Pancreas (tissue), 10 donors: ENCODE measurements at regions not wholly inside any gene's neighbourhood (a gene's known extent, or its start where the extent isn't known, plus 50 kb on each side); places are given as distances from the start of the nearest gene placed in this dataset.
A peak's percentile ranks its signal among the peaks of the same experiment; 100 is the strongest.
"Not testable (repeated sequence)": the region's sequence is repeated elsewhere in the genome, so short reads cannot be mapped to it uniquely, and the experiment has no call there.

Source experiments
- ATAC-seq, 4 donors: fragments of 200-7000 bp; cut with Tn5 transposase; one replicate each; pipeline versions ENCODE4 v1.8.0 to v1.9.1; 2020; ENCODE audit warnings: mild to moderate bottlenecking in 4 of 4, moderate library complexity in 4 of 4
- DNase-seq, 6 donors: peaks; one replicate each; pipeline ENCODE4 v3.0.0-alpha.2; 2020
- FAIRE-seq: peaks from 2 replicates; lab custom pipeline; 2012; peaks lifted over from hg19 to GRCh38; lab: Jason Lieb, UNC
- H3K27ac ChIP-seq, 4 donors: fragments of 200-600 bp; sonication (generic); 1 replicate in 3 of 4; 2 replicates in 1 of 4; pipeline versions ENCODE4 v1.5.0 to v1.8.0; 2020
- H3K27me3 ChIP-seq, 4 donors: fragments of 200-600 bp; one replicate each; pipeline ENCODE4 v1.8.0; 2021
- H3K36me3 ChIP-seq, 3 donors: fragments of 200-600 bp; sonication (generic) in 1 of 3; one replicate each; pipeline versions ENCODE4 v1.5.0 to v1.8.0; 2020 to 2021
- H3K4me1 ChIP-seq, 3 donors: fragments of 200-600 bp; one replicate each; pipeline ENCODE4 v1.8.0; 2021
- H3K4me3 ChIP-seq, 4 donors: fragments of 200-600 bp; sonication (generic) in 2 of 4; one replicate each; pipeline versions ENCODE4 v1.5.0 to v1.8.0; 2020 to 2021
- H3K9me3 ChIP-seq, 4 donors: fragments of 200-600 bp; one replicate each; pipeline ENCODE4 v1.8.0; 2021
- WGBS, 2 donors: extraction: QIAGEN DNeasy Blood & Tissue Kit; methylation state at CpG; one replicate each; pipeline ENCODE4 v1.1.7; 2013; 5-methylcytosine and 5-hydroxymethylcytosine counted together
- intact Hi-C, 3 donors: fragments of 100-400 bp; cut with DNase I; formaldehyde crosslinking; loops; one replicate each; pipeline versions ENCODE4 v1.11.1 to v1.14.2; 2022
- TF ChIP-seq, protein P1 (sequence below), 4 donors: fragments of 200-600 bp; sonication (generic) in 3 of 4; IDR thresholded peaks; one replicate each; pipeline versions ENCODE4 v1.5.0 to v1.8.0; 2021; ENCODE audit warnings: antibody characterized with exemption in 4 of 4
- donor health status: healthy with polysubstance abuse.
- donor health status: DM: no; HTN: no; CAD: no; lungs with moderate emphysema.
- donor health status: DM: no; HTN: no; CAD: no.
- donor health status: control.
- donor health status: control.
- donor health status: Bipolar disorder and iron deficiency.
- donor health status: DM: yes; HTN: yes; CAD: no.
- donor health status: DM: no; HTN: no; CAD: no.
- donor health status: DM: no; HTN: no; CAD: no.
- donor health status: DM: yes; HTN: yes; CAD: no.

DNA sequence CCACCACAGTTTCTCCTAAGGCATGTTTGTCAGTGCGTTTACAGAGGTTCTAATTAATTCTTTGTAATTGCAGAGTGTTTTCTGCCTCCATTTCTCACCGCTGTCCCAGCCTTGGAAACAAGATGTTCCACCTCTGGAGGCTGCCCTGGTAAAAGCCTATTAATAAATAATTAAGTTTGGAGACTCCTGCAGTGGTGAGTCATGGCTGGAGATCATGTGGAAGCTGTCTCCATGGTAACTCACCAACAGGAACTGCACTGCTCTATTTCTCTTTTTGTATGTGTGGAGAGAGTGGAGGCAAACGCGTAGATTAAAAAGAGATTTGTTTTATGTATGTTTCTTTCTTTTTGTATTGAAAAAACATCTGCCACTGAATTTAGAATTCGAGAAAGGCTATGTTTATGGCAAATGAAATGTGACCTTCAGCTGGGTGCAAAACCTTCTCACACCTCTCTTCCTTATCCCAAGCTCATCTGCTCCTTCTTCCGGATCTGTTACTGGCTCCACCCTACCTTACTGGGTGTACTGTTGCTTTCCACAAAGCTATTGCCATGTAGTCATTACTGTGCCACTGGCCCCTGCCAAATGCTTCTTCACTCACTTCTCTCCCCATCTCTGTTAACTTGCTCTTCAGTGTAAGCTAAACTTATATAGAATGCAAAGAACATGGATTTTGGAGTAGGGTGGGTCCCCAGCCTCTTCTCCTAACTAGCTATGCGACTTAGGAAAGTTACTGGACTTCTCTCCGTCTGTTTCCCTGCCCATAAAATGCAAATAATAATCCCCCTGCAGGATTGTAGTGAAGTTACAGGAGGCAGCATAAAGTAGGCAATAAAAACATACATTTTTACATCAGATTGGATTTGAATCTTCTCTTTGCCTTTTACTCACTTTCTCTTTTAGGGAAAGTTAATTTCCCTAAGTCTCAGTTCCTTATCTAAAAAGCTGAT is 778.5 kb downstream of the NTRK3 start:
- H3K27me3 ChIP-seq, result peaks cover 0 to 11% (median 2%) of the 10 kb centered on the region in 4 donors
- WGBS, 2 donors, result 16 to 17% methylated on average over 8 of the region's 8 CpGs
- H3K4me3 ChIP-seq, result no peak overlapping the region
- FAIRE-seq (no peak), ATAC-seq (peak; percentile 94 to 98 (median 98)), DNase-seq (peak in 4 of 6 donors; percentile 21 to 40 (median 36))
- peaks cover 0 to 3% (median 0%) of the 10 kb centered on the region in 3 donors for H3K4me1 ChIP-seq
- H3K27ac ChIP-seq, result peak overlapping the region in 2 of 4 donors; percentile 53 to 59
- TF ChIP-seq, protein P1, sequence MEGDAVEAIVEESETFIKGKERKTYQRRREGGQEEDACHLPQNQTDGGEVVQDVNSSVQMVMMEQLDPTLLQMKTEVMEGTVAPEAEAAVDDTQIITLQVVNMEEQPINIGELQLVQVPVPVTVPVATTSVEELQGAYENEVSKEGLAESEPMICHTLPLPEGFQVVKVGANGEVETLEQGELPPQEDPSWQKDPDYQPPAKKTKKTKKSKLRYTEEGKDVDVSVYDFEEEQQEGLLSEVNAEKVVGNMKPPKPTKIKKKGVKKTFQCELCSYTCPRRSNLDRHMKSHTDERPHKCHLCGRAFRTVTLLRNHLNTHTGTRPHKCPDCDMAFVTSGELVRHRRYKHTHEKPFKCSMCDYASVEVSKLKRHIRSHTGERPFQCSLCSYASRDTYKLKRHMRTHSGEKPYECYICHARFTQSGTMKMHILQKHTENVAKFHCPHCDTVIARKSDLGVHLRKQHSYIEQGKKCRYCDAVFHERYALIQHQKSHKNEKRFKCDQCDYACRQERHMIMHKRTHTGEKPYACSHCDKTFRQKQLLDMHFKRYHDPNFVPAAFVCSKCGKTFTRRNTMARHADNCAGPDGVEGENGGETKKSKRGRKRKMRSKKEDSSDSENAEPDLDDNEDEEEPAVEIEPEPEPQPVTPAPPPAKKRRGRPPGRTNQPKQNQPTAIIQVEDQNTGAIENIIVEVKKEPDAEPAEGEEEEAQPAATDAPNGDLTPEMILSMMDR (IDR thresholded peaks at IDR 0.05), result no peak
- H3K36me3 ChIP-seq, result no peaks in the 10 kb centered on the region
- H3K9me3 ChIP-seq, result no peaks in the 10 kb centered on the region
- intact Hi-C loops, result no loop called here

DNA sequence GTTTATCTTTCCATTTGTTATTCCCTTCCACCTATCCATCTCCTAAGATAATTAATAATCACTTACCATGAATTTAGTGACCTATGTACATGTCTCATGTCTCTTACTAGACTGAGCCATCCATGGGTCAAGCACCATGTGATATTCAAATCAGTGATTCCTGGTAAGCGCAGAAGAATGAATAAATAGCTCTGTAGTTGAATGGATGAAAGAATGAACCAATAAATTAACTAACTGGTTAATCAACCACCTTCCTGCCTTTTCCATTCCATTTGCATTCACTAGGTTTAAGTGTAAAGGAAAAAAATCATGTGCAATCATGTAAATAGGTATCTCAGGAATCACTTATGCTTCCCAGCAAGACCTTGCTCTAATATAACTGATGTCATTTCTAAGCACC is 779.5 kb downstream of the NTRK3 start:
- Histone ChIP-seq H3K27ac (no peak overlapping the region), H3K4me3 (no peak overlapping the region), H3K36me3 (no peaks in the 10 kb centered on the region), H3K4me1 (peaks cover 0 to 3% (median 0%) of the 10 kb centered on the region in 3 donors), H3K9me3 (no peaks in the 10 kb centered on the region), H3K27me3 (peaks cover 0 to 11% (median 2%) of the 10 kb centered on the region in 4 donors)
- WGBS, 2 donors, result 95 to 100% methylated on average over 1 of the region's 1 CpG
- no peak for ATAC-seq
- no peak for DNase-seq
- TF ChIP-seq, protein P1 (IDR thresholded peaks at IDR 0.05), result no peak
- no peak for FAIRE-seq
- intact Hi-C loops, result no loop called here

GRCh38 chr15:87470923-87471322 is 785.6 kb downstream of the NTRK3 start:
- 37 to 58% methylated on average over 2 of the region's 2 CpGs for WGBS, 2 donors
- intact Hi-C loops, result no loop called here
- no peaks in the 10 kb centered on the region for H3K36me3 ChIP-seq

GRCh38 chr15:87463956-87464355 is 792.6 kb downstream of the NTRK3 start:
- H3K9me3 ChIP-seq, H3K4me1 ChIP-seq, H3K4me3 ChIP-seq, H3K36me3 ChIP-seq, ATAC-seq, intact Hi-C loops, H3K27ac ChIP-seq, FAIRE-seq: not testable (repeated sequence)
- peaks cover 0 to 23% (median 0%) of the 10 kb centered on the region in 4 donors for H3K27me3 ChIP-seq
- peak in 1 of 6 donors; percentile 19 for DNase-seq
- WGBS, 2 donors, result 37 to 51% methylated on average over 7 of the region's 7 CpGs

More at GRCh38 chr15:87470923-87471322, 785.6 kb downstream of the NTRK3 start:
- DNase-seq (no peak), ATAC-seq (no peak), FAIRE-seq (no peak)
- Histone ChIP-seq H3K27ac (no peak overlapping the region), H3K4me3 (no peak overlapping the region), H3K9me3 (no peaks in the 10 kb centered on the region), H3K4me1 (no peaks in the 10 kb centered on the region), H3K27me3 (peaks cover 0 to 11% (median 0%) of the 10 kb centered on the region in 4 donors)
- TF ChIP-seq, protein P1 (IDR thresholded peaks at IDR 0.05), result no peak

GRCh38 chr15:87461631-87462030 is 794.9 kb downstream of the NTRK3 start:
- no peak overlapping the region for H3K27ac ChIP-seq
- intact Hi-C loops, result no loop called here
- H3K9me3 ChIP-seq, result no peaks in the 10 kb centered on the region
- H3K4me1 ChIP-seq, result no peaks in the 10 kb centered on the region
- DNase-seq (no peak), FAIRE-seq (no peak), ATAC-seq (no peak)
- H3K36me3 ChIP-seq, result no peaks in the 10 kb centered on the region
- TF ChIP-seq, protein P1 (IDR thresholded peaks at IDR 0.05), result no peak
- peaks cover 0 to 37% (median 3%) of the 10 kb centered on the region in 4 donors for H3K27me3 ChIP-seq
- H3K4me3 ChIP-seq, result no peak overlapping the region
